ENCODE measurements at regions not wholly inside any gene's neighbourhood (a gene's known extent, or its start where the extent isn't known, plus 50 kb on each side); places are given as distances from the start of the nearest gene placed in this dataset.

DNA sequence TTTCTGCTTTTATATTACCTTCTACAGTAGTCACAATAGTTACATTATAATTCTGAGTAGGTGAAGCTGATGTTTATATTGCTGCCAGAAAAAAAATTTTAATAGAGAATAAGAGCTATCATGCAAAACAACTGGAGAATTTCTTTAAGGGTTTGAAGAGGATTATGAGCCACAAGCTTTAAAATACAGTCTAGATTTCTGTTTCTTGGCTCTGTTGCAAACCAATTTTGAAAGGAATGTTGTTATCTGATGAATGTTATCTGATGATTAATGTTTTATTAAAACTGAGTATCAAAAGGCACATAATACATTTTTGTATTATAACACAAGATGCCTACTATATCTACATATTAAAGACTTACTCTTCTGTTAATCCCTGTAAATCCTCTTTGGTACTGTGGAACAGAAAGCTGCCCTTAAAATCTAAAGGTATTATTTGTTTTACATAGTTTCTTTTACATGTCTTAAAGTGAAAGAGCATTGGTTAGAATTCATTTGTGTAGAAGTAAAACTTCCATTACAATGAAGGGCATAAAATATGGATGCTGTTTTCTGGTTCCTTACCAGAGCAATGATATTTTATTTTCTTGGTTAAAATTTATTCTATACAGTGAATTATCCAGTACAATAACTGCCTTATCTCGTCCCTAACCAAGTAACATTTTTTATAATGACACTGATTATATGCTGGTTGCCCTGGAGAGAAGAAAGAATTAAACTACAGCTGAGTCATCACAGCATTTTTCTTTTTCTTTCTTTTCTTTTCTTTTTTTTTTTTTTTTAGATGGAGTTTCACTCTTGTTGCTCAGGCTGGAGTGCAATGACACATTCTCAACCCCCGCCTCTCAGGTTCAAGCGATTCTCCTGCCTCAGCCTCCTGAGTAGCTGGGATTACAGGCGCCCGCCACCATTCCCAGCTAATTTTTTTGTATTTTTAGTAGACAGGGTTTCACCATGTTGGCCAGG is 205.7 kb downstream of the TANC2 start (continued):
- TF ChIP-seq, protein P1, sequence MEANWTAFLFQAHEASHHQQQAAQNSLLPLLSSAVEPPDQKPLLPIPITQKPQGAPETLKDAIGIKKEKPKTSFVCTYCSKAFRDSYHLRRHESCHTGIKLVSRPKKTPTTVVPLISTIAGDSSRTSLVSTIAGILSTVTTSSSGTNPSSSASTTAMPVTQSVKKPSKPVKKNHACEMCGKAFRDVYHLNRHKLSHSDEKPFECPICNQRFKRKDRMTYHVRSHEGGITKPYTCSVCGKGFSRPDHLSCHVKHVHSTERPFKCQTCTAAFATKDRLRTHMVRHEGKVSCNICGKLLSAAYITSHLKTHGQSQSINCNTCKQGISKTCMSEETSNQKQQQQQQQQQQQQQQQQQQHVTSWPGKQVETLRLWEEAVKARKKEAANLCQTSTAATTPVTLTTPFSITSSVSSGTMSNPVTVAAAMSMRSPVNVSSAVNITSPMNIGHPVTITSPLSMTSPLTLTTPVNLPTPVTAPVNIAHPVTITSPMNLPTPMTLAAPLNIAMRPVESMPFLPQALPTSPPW (CRISPR knock-in tag; IDR thresholded peaks at IDR 0.05) = no peak
- no peak for TF ChIP-seq KHSRP (IDR thresholded peaks at IDR 0.05)
- TF ChIP-seq TCF7 (IDR thresholded peaks at IDR 0.05; ENCODE audit: borderline replicate concordance) = no peak
- no peak for TF ChIP-seq CHCHD3 (CRISPR knock-in tag; IDR thresholded peaks at IDR 0.05)

DNA sequence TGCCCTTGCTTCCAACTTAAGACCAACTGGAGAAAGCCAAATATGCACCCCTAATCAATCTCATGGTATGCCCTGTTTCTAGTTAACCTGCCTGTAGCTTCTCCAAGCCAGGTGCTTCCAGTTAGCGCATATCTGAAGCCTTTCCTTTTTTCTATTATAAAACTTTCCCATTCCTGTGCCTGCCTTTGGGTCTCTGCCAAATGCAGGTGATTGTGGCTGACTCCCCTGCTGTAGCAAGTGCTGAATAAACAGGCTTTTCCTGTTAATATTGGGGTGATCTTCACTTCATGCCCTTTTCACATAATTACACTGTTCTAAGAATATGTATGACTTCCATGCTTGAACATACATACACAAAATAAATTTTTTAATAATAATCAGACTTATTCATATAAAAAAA is 207.4 kb downstream of the TANC2 start:
- Histone ChIP-seq H3K4me1 (replicated peaks in 1 of 2; ENCODE audit: control insufficient read depth in 2 of 2, insufficient read depth in 2 of 2, low read length in 2 of 2) (no peaks in the 10 kb centered on the region), H3K27ac (ENCODE audit: extremely low read depth, low read depth, low read length) (no peak overlapping the region), H3K79me2 (ENCODE audit: control insufficient read depth, insufficient read depth, low read length) (no peaks in the 10 kb centered on the region), H3K9ac (ENCODE audit: insufficient read depth in 1 of 2, low read depth in 2 of 2, low read length in 2 of 2) (no peak overlapping the region), H3K4me3 (no peak overlapping the region), H3K9me1 (ENCODE audit: control insufficient read depth, insufficient read depth, low read length) (no peaks in the 10 kb centered on the region), H3K36me3 (ENCODE audit: control insufficient read depth, insufficient read depth, low read length) (no peaks in the 10 kb centered on the region), H3K27me3 (ENCODE audit: control insufficient read depth in 2 of 2, insufficient read depth in 2 of 2, low read length in 2 of 2) (no peaks in the 10 kb centered on the region), H2AFZ (ENCODE audit: low read depth, low read length) (no peak overlapping the region), H3K9me3 (replicated peaks; ENCODE audit: control insufficient read depth, insufficient read depth, low read depth, low read length) (no peaks in the 10 kb centered on the region), H4K20me1 (replicated peaks; ENCODE audit: control insufficient read depth, insufficient read depth, low read length) (no peaks in the 10 kb centered on the region), H3K4me2 (ENCODE audit: insufficient read depth, low read length) (no peak overlapping the region)
- POLR2A ChIA-PET = no interaction called here
- DNase-seq (ENCODE audit: extremely low read depth in 1 of 4, low spot score in 3 of 4) (no peak), ATAC-seq (no peak), FAIRE-seq (no peak)
- BruUV-seq (replicated peaks) = no TSS peak
- TF ChIP-seq MAFK (IDR thresholded peaks at IDR 0.05; ENCODE audit: low read length) (no peak), ZC3H4 (CRISPR knock-in tag; IDR thresholded peaks at IDR 0.05; ENCODE audit: borderline replicate concordance) (no peak), ZNF445 (CRISPR knock-in tag; IDR thresholded peaks at IDR 0.05; ENCODE audit: low read depth) (no peak), ZBED1 (IDR thresholded peaks at IDR 0.05) (no peak), FOSL1 (tag; conservative IDR thresholded peaks at IDR 0.05) (no peak), SNRNP70 (optimal IDR thresholded peaks at IDR 0.05; ENCODE audit: low read depth, low read length) (no peak), ZNF24 (IDR thresholded peaks at IDR 0.05) (no peak), TEAD4 (IDR thresholded peaks at IDR 0.05; ENCODE audit: low read length) (no peak), TEAD4 (CRISPR knock-in tag; IDR thresholded peaks at IDR 0.05; ENCODE audit: borderline replicate concordance) (no peak), ZNF232 (CRISPR knock-in tag; IDR thresholded peaks at IDR 0.05) (no peak)
- intact Hi-C loops (cut with micrococcal nuclease) = no loop called here
- WGBS (ENCODE audit: insufficient coverage, low coverage, missing lambda C conversion rate) = 58% methylated on average over 1 of the region's 1 CpG
- in situ Hi-C loops (cut with MboI) = no loop called here
- CTCF ChIA-PET (ENCODE audit: low intra/inter-chr PET ratio) = no interaction called here
